ENCODE measurements at regions not wholly inside any gene's neighbourhood (a gene's known extent, or its start where the extent isn't known, plus 50 kb on each side); places are given as distances from the start of the nearest gene placed in this dataset.
"Not testable (repeated sequence)": the region's sequence is repeated elsewhere in the genome, so short reads cannot be mapped to it uniquely, and the experiment has no call there.

- not testable (repeated sequence) for DNase-seq
Observed at GRCh38 chrX:71822314-71822713, 59.2 kb downstream of the CXorf49B start.

- DNase-seq: no peak
Observed at GRCh38 chrX:71823391-71824057, 60.4 kb downstream of the CXorf49B start.

- DNase-seq: no peak
Observed at GRCh38 chrX:71828086-71828485, 64.9 kb downstream of the CXorf49B start.

- DNase-seq: not testable (repeated sequence)
Observed at GRCh38 chrX:71838092-71838491, 72.6 kb upstream of the NHSL2 start.

GRCh38 chrX:71846429-71846828 lies 64.2 kb upstream of the NHSL2 start:
- no peak for DNase-seq

- no peak for DNase-seq
Observed at GRCh38 chrX:71852182-71852581, 58.5 kb upstream of the NHSL2 start.

- DNase-seq: peak; percentile 49
Observed at GRCh38 chrX:71859637-71860036, 51.0 kb upstream of the NHSL2 start.
